Thoracic aorta (tissue), 2 donors: ENCODE measurements at regions not wholly inside any gene's neighbourhood (a gene's known extent, or its start where the extent isn't known, plus 50 kb on each side); places are given as distances from the start of the nearest gene placed in this dataset.

Experiments
- ATAC-seq: fragments of 150-250 bp; one replicate; pipeline ENCODE4 v1.8.0; 2017; ENCODE audit warnings: low read depth; ENCODE audit not compliant: insufficient number of reproducible peaks, low FRiP score
- DNase-seq: peaks from one replicate; pipeline ENCODE4 v3.0.0-alpha.2; 2020; ENCODE audit warnings: low spot score
- H3K27ac ChIP-seq, 2 donors: fragments of 200-600 bp; sonication (generic); 1 replicate in 1 of 2; 2 replicates in 1 of 2; pipeline ENCODE4 v1.5.1; 2016; ENCODE audit warnings: mild to moderate bottlenecking in 2 of 2, moderate library complexity in 2 of 2
- H3K27me3 ChIP-seq: fragments of 200-600 bp; sonication (generic); replicated peaks from 2 replicates; pipeline ENCODE4 v1.6.0; 2016; ENCODE audit warnings: mild to moderate bottlenecking; ENCODE audit not compliant: insufficient read depth
- H3K36me3 ChIP-seq: fragments of 200-600 bp; sonication (generic); one replicate; pipeline ENCODE4 v1.5.1; 2016
- H3K4me1 ChIP-seq, 2 donors: fragments of 200-600 bp; sonication (generic); 1 replicate in 1 of 2; 2 replicates in 1 of 2; pipeline versions ENCODE4 v1.5.1 to v1.6.0; 2016; ENCODE audit warnings: low read depth in 2 of 2, mild to moderate bottlenecking in 1 of 2; ENCODE audit not compliant: control insufficient read depth in 1 of 2
- H3K4me3 ChIP-seq: fragments of 200-600 bp; sonication (generic); 2 replicates; pipeline ENCODE4 v1.5.1; 2016; ENCODE audit warnings: mild to moderate bottlenecking
- H3K9me3 ChIP-seq: fragments of 200-600 bp; sonication (generic); 2 replicates; pipeline ENCODE4 v1.5.1; 2016
- CTCF ChIP-seq: fragments of 200-600 bp; sonication (generic); IDR thresholded peaks from one replicate; pipeline ENCODE4 v1.5.1; 2019; ENCODE audit warnings: antibody characterized with exemption

GRCh38 chr12:88329833-88330232 is 187.7 kb downstream of the TMTC3 start:
- H3K36me3 ChIP-seq, result no peaks in the 10 kb centered on the region
- DNase-seq, result no peak
- H3K4me1 ChIP-seq, result peaks cover 2 to 8% of the 10 kb centered on the region in 2 donors

GRCh38 chr12:88334271-88334670 is 192.2 kb downstream of the TMTC3 start:
- no peak for TF ChIP-seq CTCF
- no peak for ATAC-seq
- Histone ChIP-seq H3K4me1 (no peaks in the 10 kb centered on the region), H3K4me3 (no peak overlapping the region), H3K36me3 (no peaks in the 10 kb centered on the region), H3K27me3 (no peaks in the 10 kb centered on the region), H3K9me3 (no peaks in the 10 kb centered on the region), H3K27ac (no peak overlapping the region)
- DNase-seq, result no peak

More at GRCh38 chr12:88329833-88330232, 187.7 kb downstream of the TMTC3 start:
- Histone ChIP-seq H3K27ac (no peak overlapping the region), H3K4me3 (no peak overlapping the region), H3K27me3 (no peaks in the 10 kb centered on the region), H3K9me3 (no peaks in the 10 kb centered on the region)
- no peak for ATAC-seq
- no peak for TF ChIP-seq CTCF

GRCh38 chr12:88336076-88336739 is 194.1 kb downstream of the TMTC3 start:
- TF ChIP-seq CTCF, result no peak
- ATAC-seq, result no peak
- no peak overlapping the region for H3K4me3 ChIP-seq
- no peaks in the 10 kb centered on the region for H3K9me3 ChIP-seq
- H3K4me1 ChIP-seq, result no peaks in the 10 kb centered on the region
- no peak overlapping the region for H3K27ac ChIP-seq
- no peak for DNase-seq
- H3K36me3 ChIP-seq, result no peaks in the 10 kb centered on the region
- H3K27me3 ChIP-seq, result no peaks in the 10 kb centered on the region

GRCh38 chr12:88338486-88338885 is 196.4 kb downstream of the TMTC3 start:
- no peaks in the 10 kb centered on the region for H3K36me3 ChIP-seq
- H3K4me3 ChIP-seq, result no peak overlapping the region
- DNase-seq (no peak), ATAC-seq (no peak)
- no peaks in the 10 kb centered on the region for H3K4me1 ChIP-seq
- no peak for TF ChIP-seq CTCF
- no peaks in the 10 kb centered on the region for H3K9me3 ChIP-seq
- H3K27ac ChIP-seq, result no peak overlapping the region
- no peaks in the 10 kb centered on the region for H3K27me3 ChIP-seq

- H3K27me3 ChIP-seq, result no peaks in the 10 kb centered on the region
- H3K36me3 ChIP-seq, result no peaks in the 10 kb centered on the region
- H3K4me3 ChIP-seq, result no peak overlapping the region
- H3K27ac ChIP-seq, result no peak overlapping the region
- no peak for TF ChIP-seq CTCF
- no peaks in the 10 kb centered on the region for H3K4me1 ChIP-seq
- DNase-seq, result no peak
- no peaks in the 10 kb centered on the region for H3K9me3 ChIP-seq
- ATAC-seq, result no peak
These were observed 197.3 kb downstream of the TMTC3 start for GRCh38 chr12:88339254-88339949.
